Right ventricle myocardium inferior (tissue), 1 donor: ENCODE measurements at regions not wholly inside any gene's neighbourhood (a gene's known extent, or its start where the extent isn't known, plus 50 kb on each side); places are given as distances from the start of the nearest gene placed in this dataset.

Source experiments
- ATAC-seq: fragments of 200-7000 bp; cut with Tn5 transposase; one replicate; pipeline ENCODE4 v1.9.1; 2020; ENCODE audit warnings: mild to moderate bottlenecking, moderate library complexity
- DNase-seq: peaks from one replicate; pipeline ENCODE4 v3.0.0; 2021; ENCODE audit errors: missing footprints
- intact Hi-C: fragments of 100-400 bp; cut with DNase I; formaldehyde crosslinking; loops from one replicate; pipeline ENCODE4 v1.11.0; 2022
- donor health status: DM: no; HTN: yes; CAD: no; lungs with severe emphysema.

GRCh38 chr11:11089805-11090204 is 232.0 kb upstream of the ZBED5 start:
- DNase-seq = no peak
- intact Hi-C loops = no loop called here
- no peak for ATAC-seq

DNA sequence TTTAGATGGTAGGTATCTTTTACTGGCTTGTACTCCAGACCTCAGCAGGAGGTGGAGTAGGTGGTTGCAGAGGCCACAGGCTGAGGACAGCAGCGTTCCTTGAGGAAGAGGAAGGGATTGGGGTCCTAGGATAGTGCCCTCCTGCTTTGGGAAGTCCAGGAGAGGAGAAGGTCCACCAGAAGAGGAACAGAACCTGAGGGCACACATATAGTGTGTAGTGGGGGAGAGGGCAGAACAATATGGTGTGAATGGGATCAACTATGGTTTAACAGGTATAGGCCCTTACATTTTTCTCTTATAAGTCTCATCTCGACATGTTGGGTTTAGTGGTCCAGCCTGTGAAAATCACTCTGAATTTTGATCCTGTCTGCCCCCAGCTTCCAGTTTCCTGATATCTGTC is 229.1 kb upstream of the ZBED5 start:
- DNase-seq = no peak
- intact Hi-C loops = no loop called here
- no peak for ATAC-seq

DNA sequence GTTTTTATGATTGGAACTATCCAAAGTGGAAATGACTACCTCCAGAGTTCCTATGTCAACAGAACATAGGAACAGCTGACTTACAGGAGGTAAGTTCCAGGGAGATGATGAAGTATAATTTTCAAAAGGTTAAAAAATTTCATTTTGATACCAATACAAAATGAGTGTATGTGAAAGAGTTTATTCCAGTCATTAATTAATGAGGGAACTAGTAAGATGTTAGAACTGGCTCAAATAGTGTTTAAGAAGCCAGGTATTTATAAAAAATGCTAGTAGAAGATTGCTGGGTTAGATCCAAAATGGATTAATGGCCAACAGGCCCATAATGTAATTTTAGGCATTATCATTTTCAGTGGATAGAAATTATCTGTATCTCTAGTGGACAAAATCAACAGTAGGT is 227.7 kb upstream of the ZBED5 start:
- ATAC-seq = no peak
- DNase-seq = no peak

GRCh38 chr11:11084337-11084736 is 226.5 kb upstream of the ZBED5 start:
- no peak for DNase-seq
- intact Hi-C loops = no loop called here
- no peak for ATAC-seq

More for the DNA sequence above, 227.7 kb upstream of the ZBED5 start:
- intact Hi-C loops = no loop called here

DNA sequence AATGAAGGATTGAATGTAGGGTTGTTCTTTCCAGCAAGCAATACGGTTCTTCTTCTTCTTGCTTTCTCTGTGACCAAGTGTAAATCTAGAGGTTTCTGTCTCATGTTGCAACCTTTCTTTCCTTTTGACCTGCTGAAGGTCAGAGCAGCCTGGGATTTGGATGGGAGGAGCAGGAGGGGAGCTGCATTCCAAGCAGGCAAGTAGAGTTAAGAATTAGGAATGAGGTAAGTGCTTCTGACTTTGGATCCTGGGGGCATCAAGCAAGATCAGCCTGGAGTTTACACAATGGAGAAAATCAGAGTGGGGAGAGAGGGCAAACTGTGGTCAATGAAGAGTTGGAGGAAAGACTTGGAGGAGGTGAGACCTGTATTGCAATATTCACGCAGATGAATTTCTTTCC is 225.6 kb upstream of the ZBED5 start:
- intact Hi-C loops = no loop called here
- no peak for DNase-seq
- ATAC-seq = no peak

- ATAC-seq (no peak), DNase-seq (no peak)
- intact Hi-C loops = no loop called here
Observed at GRCh38 chr11:11082646-11083045, 224.8 kb upstream of the ZBED5 start.

GRCh38 chr11:11081776-11082175 is 223.9 kb upstream of the ZBED5 start:
- no peak for ATAC-seq
- intact Hi-C loops = no loop called here

GRCh38 chr11:11081288-11081687 is 223.4 kb upstream of the ZBED5 start:
- ATAC-seq = no peak
- intact Hi-C loops = no loop called here
- DNase-seq = no peak

More at GRCh38 chr11:11081776-11082175, 223.9 kb upstream of the ZBED5 start:
- no peak for DNase-seq

- no peak for DNase-seq
- ATAC-seq = no peak
- intact Hi-C loops = no loop called here
Observed at GRCh38 chr11:11078344-11079086, 220.7 kb upstream of the ZBED5 start.

DNA sequence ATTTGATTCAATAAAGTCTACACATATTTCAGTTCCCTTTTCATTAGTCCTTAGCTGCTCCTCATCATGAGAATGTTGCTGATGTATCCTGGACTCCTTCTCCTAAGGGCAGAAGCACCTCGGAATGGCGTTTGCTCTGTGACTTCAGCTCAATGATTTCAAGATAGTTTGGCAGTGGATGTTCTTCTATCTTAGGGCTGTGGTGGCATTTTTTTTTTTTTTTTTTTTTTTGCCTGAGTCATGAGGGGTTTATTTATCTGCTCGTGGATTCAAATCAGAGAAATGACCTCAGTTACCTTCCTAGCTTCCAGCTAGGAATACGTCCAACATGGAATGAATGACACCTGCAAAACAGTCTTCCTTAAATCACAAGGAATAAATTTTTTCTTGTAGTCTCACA is 220.0 kb upstream of the ZBED5 start:
- ATAC-seq (no peak), DNase-seq (no peak)
- intact Hi-C loops = no loop called here

DNA sequence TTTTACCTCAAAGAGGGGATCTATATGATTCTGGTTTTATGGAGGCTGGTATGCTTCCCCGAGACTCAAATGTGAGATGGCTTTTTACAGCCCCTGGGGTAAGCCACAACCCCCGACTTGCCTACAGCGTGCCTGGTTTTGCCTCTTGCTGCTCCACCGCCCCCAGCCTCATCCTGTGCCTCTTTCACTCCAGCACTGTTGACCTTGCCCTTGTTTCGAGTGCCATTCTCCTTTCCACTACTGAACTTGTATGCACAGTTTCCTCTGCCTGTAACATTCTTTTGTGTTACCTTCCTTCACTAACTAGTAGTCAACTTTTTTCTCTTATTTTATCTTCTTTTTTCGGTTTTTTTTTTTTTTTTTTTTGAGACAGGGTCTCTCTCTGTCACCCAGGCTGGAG is 219.0 kb upstream of the ZBED5 start:
- DNase-seq = no peak
- ATAC-seq = no peak
- intact Hi-C loops = no loop called here

DNA sequence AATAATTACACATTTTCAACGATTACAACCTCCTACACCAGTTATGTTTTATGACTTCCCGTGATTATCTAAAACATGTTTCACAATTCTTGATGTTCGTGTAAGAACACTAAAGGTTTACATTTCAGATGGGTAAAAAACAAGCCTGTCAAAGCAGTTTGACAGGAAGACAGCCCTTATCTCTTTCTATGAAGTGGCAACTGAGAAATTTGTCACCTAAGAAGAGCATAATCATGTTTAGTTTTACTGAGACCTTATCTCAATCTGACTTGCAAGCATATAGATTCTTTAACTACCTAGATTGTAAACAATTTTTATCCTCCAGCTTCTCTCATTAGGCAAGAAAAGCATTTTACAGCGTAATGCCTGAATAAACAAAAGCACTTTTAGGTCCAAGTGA is 218.4 kb upstream of the ZBED5 start:
- ATAC-seq (no peak), DNase-seq (no peak)
- intact Hi-C loops = no loop called here

GRCh38 chr11:11075515-11076171 is 217.8 kb upstream of the ZBED5 start:
- intact Hi-C loops = no loop called here
- no peak for DNase-seq
- ATAC-seq = no peak

DNA sequence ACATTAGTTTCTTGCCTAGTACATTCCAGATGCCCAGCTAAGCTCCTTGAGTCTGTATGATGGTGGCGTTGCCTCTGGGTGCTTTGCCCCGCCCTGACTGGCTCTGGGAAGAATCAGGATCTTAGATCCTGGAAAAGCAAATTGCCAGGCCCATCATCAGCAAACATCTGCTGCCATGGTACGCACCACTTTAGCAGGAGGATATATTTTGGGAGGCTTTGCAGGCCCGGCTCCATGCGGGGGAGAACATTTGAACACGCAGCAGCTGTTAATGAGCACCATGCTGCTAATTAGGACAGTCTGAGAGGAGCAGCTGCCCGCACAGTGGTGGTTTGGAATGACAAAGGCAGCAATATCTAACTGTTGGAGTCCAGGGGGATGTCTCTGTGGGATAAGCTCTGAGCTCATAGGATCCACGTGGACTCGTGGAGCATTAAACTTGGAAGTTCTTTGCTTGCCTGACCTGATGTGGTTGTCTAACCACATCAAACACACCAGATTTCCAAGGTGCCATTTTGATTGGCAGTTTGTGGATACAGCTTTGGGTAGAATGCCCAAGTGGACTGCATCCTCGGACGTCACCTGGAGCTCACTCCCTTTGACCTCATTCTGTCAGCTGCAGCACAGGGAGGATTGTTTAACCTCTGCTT is 217.0 kb upstream of the ZBED5 start:
- intact Hi-C loops = no loop called here
- ATAC-seq = no peak
- DNase-seq = no peak

DNA sequence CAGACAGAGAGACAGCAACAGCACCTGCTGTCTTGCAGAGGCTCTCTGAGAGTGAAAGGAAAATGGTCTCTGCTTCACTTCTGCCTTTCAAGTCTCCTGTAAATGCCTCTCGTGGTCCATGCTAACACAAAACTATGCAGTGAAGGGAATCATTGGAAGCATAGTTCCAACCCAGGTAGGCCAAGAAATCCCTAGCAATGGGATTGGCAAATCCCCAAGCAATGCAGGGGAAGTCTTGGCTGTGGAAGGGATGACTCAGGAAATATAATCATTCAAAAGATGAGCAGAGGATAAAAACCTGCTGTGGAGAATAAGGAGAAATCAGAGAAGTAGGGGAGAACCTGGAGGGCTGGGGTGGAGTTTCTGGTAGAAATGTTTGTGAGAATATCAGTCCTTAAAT is 216.1 kb upstream of the ZBED5 start:
- intact Hi-C loops = no loop called here

DNA sequence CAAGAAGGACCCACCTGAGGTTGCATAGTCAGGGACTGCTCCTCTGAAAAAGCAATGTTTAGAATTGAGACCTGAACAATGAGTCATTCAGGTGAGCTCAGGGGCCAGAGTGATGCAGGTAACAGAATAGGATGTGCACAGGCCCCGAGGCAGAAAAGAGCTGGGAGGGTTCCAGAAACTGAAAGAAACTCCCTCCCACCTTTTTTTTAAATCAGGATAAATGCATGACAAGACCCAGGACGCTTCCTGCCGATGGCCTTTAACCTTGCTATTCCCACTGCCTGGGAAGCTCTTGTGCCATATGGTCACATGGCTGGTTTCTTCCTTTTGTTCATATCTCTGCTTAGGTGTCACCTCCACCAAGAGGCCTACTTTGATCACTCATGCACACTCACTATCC is 214.2 kb upstream of the ZBED5 start:
- DNase-seq = no peak
- intact Hi-C loops = no loop called here
- no peak for ATAC-seq

More for the DNA sequence above, 216.1 kb upstream of the ZBED5 start:
- no peak for DNase-seq
- ATAC-seq = no peak

- DNase-seq (no peak), ATAC-seq (no peak)
- intact Hi-C loops = no loop called here
Observed at GRCh38 chr11:11071486-11071885, 213.6 kb upstream of the ZBED5 start.

DNA sequence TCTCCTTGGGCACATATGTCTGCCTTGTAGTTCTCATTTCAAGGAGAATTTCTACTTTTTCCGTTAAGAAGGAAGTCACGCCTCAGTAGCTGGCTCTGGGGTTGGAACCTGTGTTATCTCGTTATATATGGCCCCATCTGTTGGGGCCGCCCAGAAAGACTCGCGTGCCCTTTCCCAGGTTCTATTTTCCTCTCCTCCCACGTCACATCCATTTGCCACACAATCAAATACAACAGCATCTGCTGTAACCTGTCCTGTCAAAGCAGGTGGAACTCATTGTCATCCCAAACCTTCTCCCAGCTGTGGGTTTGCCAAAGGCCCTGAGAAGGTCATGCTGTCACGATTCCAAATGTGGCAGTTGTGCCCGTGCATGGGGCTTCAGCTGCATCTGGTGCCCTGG is 213.1 kb upstream of the ZBED5 start:
- no peak for ATAC-seq
- no peak for DNase-seq
- intact Hi-C loops = no loop called here

- no peak for DNase-seq
- ATAC-seq = no peak
- intact Hi-C loops = no loop called here
Observed at GRCh38 chr11:11069841-11070835, 212.3 kb upstream of the ZBED5 start.
